Osteoblast (primary cell): ENCODE measurements at regions not wholly inside any gene's neighbourhood (a gene's known extent, or its start where the extent isn't known, plus 50 kb on each side); places are given as distances from the start of the nearest gene placed in this dataset. TPM values are rescaled to one million over a fixed set of nuclear protein-coding genes. Genes with fewer than 3 reads are reported as not detected.

ENCODE experiments used
- DNase-seq: peaks from one replicate; pipeline ENCODE4 v3.0.0; 2011; ENCODE audit warnings: low spot score, mixed read lengths; ENCODE audit not compliant: insufficient read length; ENCODE audit errors: missing footprints
- H2AFZ ChIP-seq: 2 replicates; pipeline ENCODE4 v1.6.0; 2011; ENCODE audit warnings: mild to moderate bottlenecking, low read length
- H3K27ac ChIP-seq: 2 replicates; pipeline ENCODE4 v1.5.1; 2011; ENCODE audit warnings: mild to moderate bottlenecking, low read depth, low read length, moderate library complexity
- H3K27me3 ChIP-seq: 2 replicates; pipeline ENCODE4 v1.6.0; 2012; ENCODE audit warnings: mild to moderate bottlenecking, control low read depth, inconsistent platforms, low read length, moderate library complexity; ENCODE audit not compliant: insufficient read depth
- H3K36me3 ChIP-seq: 2 replicates; pipeline ENCODE4 v1.5.1; 2011; ENCODE audit warnings: mild to moderate bottlenecking, low read length, control low read depth, moderate library complexity; ENCODE audit not compliant: insufficient read depth
- H3K4me1 ChIP-seq: 2 replicates; pipeline ENCODE4 v1.5.1; 2011; ENCODE audit warnings: mild to moderate bottlenecking, low read length, control low read depth, moderate library complexity; ENCODE audit not compliant: insufficient read depth
- H3K4me2 ChIP-seq: 2 replicates; pipeline ENCODE4 v1.6.0; 2011; ENCODE audit warnings: mild to moderate bottlenecking, low read length; ENCODE audit not compliant: insufficient read depth
- H3K4me3 ChIP-seq: fragments of 200-600 bp; sonication (generic); 3 replicates; pipeline ENCODE4 v1.5.1; 2012; ENCODE audit warnings: mild to moderate bottlenecking, low read length, inconsistent platforms; ENCODE audit not compliant: insufficient read depth
- H3K79me2 ChIP-seq: 2 replicates; pipeline ENCODE4 v1.6.0; 2012; ENCODE audit warnings: mild to moderate bottlenecking, low read length, control low read depth, inconsistent platforms; ENCODE audit not compliant: insufficient read depth
- H3K9me3 ChIP-seq: 2 replicates; pipeline ENCODE4 v1.5.1; 2011; ENCODE audit warnings: low read depth, low read length, control low read depth
- H4K20me1 ChIP-seq: 2 replicates; pipeline ENCODE4 v1.6.0; 2012; ENCODE audit warnings: mild to moderate bottlenecking, low read length, control low read depth; ENCODE audit not compliant: insufficient read depth
- CTCF ChIP-seq: IDR thresholded peaks from 2 replicates; pipeline ENCODE4 v1.5.1; 2011; ENCODE audit warnings: mild to moderate bottlenecking, low read depth, low read length, moderate library complexity; ENCODE audit errors: extremely low read depth
- small RNA-seq: library from RNA; depleted of rRNA; stranded (forward); fragments of <200 nt; gene quantifications from one replicate; pipeline ENCODE3, GENCODE V24; 2012

DNA sequence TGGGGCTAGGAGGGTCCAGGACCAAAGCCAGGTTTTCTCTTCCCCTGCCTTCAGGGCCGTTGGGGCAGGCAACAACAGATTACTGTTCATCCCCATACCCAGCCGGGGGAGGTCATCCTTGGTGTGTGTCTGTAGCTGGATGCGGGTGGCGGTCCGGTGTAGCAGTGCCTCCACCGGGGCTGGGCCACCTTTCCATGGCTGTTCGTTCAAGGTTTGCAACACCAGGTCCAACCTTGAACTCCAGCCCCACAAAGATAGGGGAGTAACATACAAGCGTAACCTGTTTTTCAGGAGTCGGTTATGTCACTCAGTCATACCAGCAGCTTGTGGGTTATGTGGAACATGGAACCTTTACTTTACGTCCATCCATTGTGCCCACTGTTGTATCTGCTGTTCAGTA lies 58.5 kb upstream of the FAM120A start:
- Histone ChIP-seq H3K79me2 (no peaks in the 10 kb centered on the region), H3K27ac (no peak overlapping the region), H3K4me2 (no peak overlapping the region), H3K36me3 (no peaks in the 10 kb centered on the region), H4K20me1 (no peaks in the 10 kb centered on the region), H3K27me3 (no peaks in the 10 kb centered on the region), H3K4me1 (no peaks in the 10 kb centered on the region), H3K4me3 (no peak overlapping the region), H2AFZ (no peak overlapping the region), H3K9me3 (no peaks in the 10 kb centered on the region)
- TF ChIP-seq CTCF, result no peak
- no peak for DNase-seq

Small RNA genes in the stretch of these regions (small RNA-seq; reads per million reads assigned to genes)
- gene RNU6-829P, result not detected
